ENCODE measurements at regions not wholly inside any gene's neighbourhood (a gene's known extent, or its start where the extent isn't known, plus 50 kb on each side); places are given as distances from the start of the nearest gene placed in this dataset.

- no peak for TF ChIP-seq E2F5 (CRISPR knock-in tag; IDR thresholded peaks at IDR 0.05)
- TF ChIP-seq ERG (CRISPR knock-in tag; IDR thresholded peaks at IDR 0.05), result no peak
- no peak for TF ChIP-seq STAT6 (CRISPR knock-in tag; conservative IDR thresholded peaks at IDR 0.05; ENCODE audit: low read depth)
- TF ChIP-seq FOXP4 (CRISPR knock-in tag; IDR thresholded peaks at IDR 0.05), result no peak
- no peak for TF ChIP-seq TP53 (CRISPR knock-in tag; IDR thresholded peaks at IDR 0.05)
- no peak for TF ChIP-seq E2F1 (CRISPR knock-in tag; IDR thresholded peaks at IDR 0.05)
Measured at GRCh38 chr3:86519819-86520218, 471.1 kb downstream of the VGLL3 start (continued).

GRCh38 chr3:86481636-86482035 lies 509.3 kb downstream of the VGLL3 start:
- no peak overlapping the region for H3K4me3 Mint-ChIP-seq
- H3K36me3 Mint-ChIP-seq, result no peaks in the 10 kb centered on the region; the same call in 1 of the 2 replicates
- no peak for TF ChIP-seq JAZF1 (CRISPR knock-in tag; IDR thresholded peaks at IDR 0.05)
- TF ChIP-seq TEAD4 (CRISPR knock-in tag; IDR thresholded peaks at IDR 0.05), result no peak
- no peak for TF ChIP-seq SMAD4 (CRISPR knock-in tag; IDR thresholded peaks at IDR 0.05)
- TF ChIP-seq ARID4B (CRISPR knock-in tag; IDR thresholded peaks at IDR 0.05; ENCODE audit: borderline replicate concordance), result no peak
- no peak for TF ChIP-seq AFF4 (CRISPR knock-in tag; IDR thresholded peaks at IDR 0.05; ENCODE audit: borderline replicate concordance)
- no peak for TF ChIP-seq ATF2 (CRISPR knock-in tag; IDR thresholded peaks at IDR 0.05; ENCODE audit: borderline replicate concordance, low read depth)
- TF ChIP-seq ATF3 (CRISPR knock-in tag; conservative IDR thresholded peaks at IDR 0.05), result no peak
- H3K4me1 Mint-ChIP-seq, result no peaks in the 10 kb centered on the region
- POLR2A ChIA-PET, result no interaction called here
- H3K27ac Mint-ChIP-seq, result no peak overlapping the region
- H3K9me3 Mint-ChIP-seq, result peaks cover 14% of the 10 kb centered on the region
- DNase-seq (ENCODE audit: low spot score), result no peak
- ATAC-seq, result no peak
- CTCF ChIA-PET, result no interaction called here
- H3K27me3 Mint-ChIP-seq (ENCODE audit: low read depth), result no peaks in the 10 kb centered on the region

All from WTC11 (cell line).